Tibial nerve (tissue), 4 donors: ENCODE measurements at regions not wholly inside any gene's neighbourhood (a gene's known extent, or its start where the extent isn't known, plus 50 kb on each side); places are given as distances from the start of the nearest gene placed in this dataset.

Experiments used
- CTCF ChIP-seq, 5 experiments: fragments of 200-600 bp in 3 of 5; fragments of 450-650 bp in 2 of 5; sonication (generic) in 3 of 5; IDR thresholded peaks; one replicate each; pipeline ENCODE4 v1.5.1; 2016 to 2019; ENCODE audit warnings: antibody characterized with exemption in 5 of 5, mild to moderate bottlenecking in 3 of 5, moderate library complexity in 2 of 5
- EP300 ChIP-seq, 2 donors: sonication (generic); formaldehyde crosslinking; IDR thresholded peaks; one replicate each; pipeline ENCODE4 v1.6.1; 2017; ENCODE audit warnings: antibody characterized with exemption in 2 of 2, mild to moderate bottlenecking in 1 of 2
- POLR2A ChIP-seq, 2 donors: fragments of 450-650 bp; IDR thresholded peaks; one replicate each; pipeline ENCODE4 v1.6.1; 2017; ENCODE audit warnings: antibody characterized with exemption in 2 of 2, mild to moderate bottlenecking in 2 of 2, moderate library complexity in 2 of 2

- TF ChIP-seq CTCF (IDR thresholded peaks at IDR 0.05) (no peak), POLR2A (IDR thresholded peaks at IDR 0.05) (no peak), EP300 (IDR thresholded peaks at IDR 0.05) (no peak)
Observed at GRCh38 chr4:184889666-184890335, 64.0 kb upstream of the ACSL1 start.
